Psoas muscle (tissue), 7 donors: ENCODE measurements at regions not wholly inside any gene's neighbourhood (a gene's known extent, or its start where the extent isn't known, plus 50 kb on each side); places are given as distances from the start of the nearest gene placed in this dataset.

ENCODE experiments used
- ATAC-seq, 4 donors: fragments of 200-7000 bp; cut with Tn5 transposase; one replicate each; pipeline ENCODE4 v1.9.1; 2020; ENCODE audit warnings: moderate library complexity in 3 of 4, mild to moderate bottlenecking in 2 of 4
- DNase-seq, 2 donors: peaks; one replicate each; pipeline ENCODE4 v3.0.0-alpha.2; 2020
- H3K27ac ChIP-seq: fragments of 200-600 bp; one replicate; pipeline ENCODE4 v1.8.0; 2022
- H3K27me3 ChIP-seq, 3 donors: fragments of 200-600 bp in 1 of 3; one replicate each; pipeline versions ENCODE4 v1.6.1 to v1.8.0; 2013 to 2022; ENCODE audit warnings: low read length in 2 of 3, mild to moderate bottlenecking in 2 of 3, moderate library complexity in 1 of 3; ENCODE audit not compliant: insufficient read depth in 3 of 3
- H3K36me3 ChIP-seq, 2 donors: fragments of 200-600 bp in 1 of 2; one replicate each; pipeline versions ENCODE4 v1.6.1 to v1.8.0; 2013 to 2022; ENCODE audit warnings: low read depth in 1 of 2, mild to moderate bottlenecking in 1 of 2, moderate library complexity in 1 of 2; ENCODE audit not compliant: insufficient read depth in 1 of 2
- H3K4me1 ChIP-seq: fragments of 200-600 bp; one replicate; pipeline ENCODE4 v1.8.0; 2022
- H3K4me3 ChIP-seq: fragments of 200-600 bp; one replicate; pipeline ENCODE4 v1.8.0; 2022; ENCODE audit warnings: mild to moderate bottlenecking
- H3K9me3 ChIP-seq: fragments of 200-600 bp; one replicate; pipeline ENCODE4 v1.8.0; 2022
- WGBS, 3 donors: extraction: QIAGEN DNeasy Blood & Tissue Kit; methylation state at CpG; one replicate each; pipeline versions ENCODE4 v1.1.6 to v1.1.7; 2013; 5-methylcytosine and 5-hydroxymethylcytosine counted together
- intact Hi-C, 2 donors: fragments of 100-400 bp; cut with DNase I; formaldehyde crosslinking; loops; one replicate each; pipeline versions ENCODE4 v1.11.0 to v1.14.2; 2022
- TF ChIP-seq, protein P1 (sequence below): fragments of 200-600 bp; IDR thresholded peaks from one replicate; pipeline ENCODE4 v1.8.0; 2022; ENCODE audit warnings: antibody characterized with exemption
- donor health status: healthy with polysubstance abuse.
- donor health status: DM: no; HTN: no; CAD: no; lungs with moderate emphysema.
- donor health status: Bipolar disorder and iron deficiency.
- donor health status: healthy.
- donor health status: DM: yes; HTN: yes; CAD: no.
- donor health status: DM: no; HTN: no; CAD: no.
- donor health status: DM: yes; HTN: yes; CAD: no.

- intact Hi-C loops = no loop called here
- ATAC-seq = no peak
- no peaks in the 10 kb centered on the region for H3K27me3 ChIP-seq
- H3K27ac ChIP-seq = no peak overlapping the region
- H3K4me3 ChIP-seq = no peak overlapping the region
- TF ChIP-seq, protein P1, sequence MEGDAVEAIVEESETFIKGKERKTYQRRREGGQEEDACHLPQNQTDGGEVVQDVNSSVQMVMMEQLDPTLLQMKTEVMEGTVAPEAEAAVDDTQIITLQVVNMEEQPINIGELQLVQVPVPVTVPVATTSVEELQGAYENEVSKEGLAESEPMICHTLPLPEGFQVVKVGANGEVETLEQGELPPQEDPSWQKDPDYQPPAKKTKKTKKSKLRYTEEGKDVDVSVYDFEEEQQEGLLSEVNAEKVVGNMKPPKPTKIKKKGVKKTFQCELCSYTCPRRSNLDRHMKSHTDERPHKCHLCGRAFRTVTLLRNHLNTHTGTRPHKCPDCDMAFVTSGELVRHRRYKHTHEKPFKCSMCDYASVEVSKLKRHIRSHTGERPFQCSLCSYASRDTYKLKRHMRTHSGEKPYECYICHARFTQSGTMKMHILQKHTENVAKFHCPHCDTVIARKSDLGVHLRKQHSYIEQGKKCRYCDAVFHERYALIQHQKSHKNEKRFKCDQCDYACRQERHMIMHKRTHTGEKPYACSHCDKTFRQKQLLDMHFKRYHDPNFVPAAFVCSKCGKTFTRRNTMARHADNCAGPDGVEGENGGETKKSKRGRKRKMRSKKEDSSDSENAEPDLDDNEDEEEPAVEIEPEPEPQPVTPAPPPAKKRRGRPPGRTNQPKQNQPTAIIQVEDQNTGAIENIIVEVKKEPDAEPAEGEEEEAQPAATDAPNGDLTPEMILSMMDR = no peak
- WGBS, 3 donors = 78 to 89% (median 84%) methylated on average over 3 of the region's 3 CpGs
- no peaks in the 10 kb centered on the region for H3K4me1 ChIP-seq
- DNase-seq = no peak
- H3K9me3 ChIP-seq = no peaks in the 10 kb centered on the region
- no peaks in the 10 kb centered on the region for H3K36me3 ChIP-seq
These were observed 553.9 kb downstream of the ZNF804A start for GRCh38 chr2:185152186-185152585.

- no peaks in the 10 kb centered on the region for H3K9me3 ChIP-seq
- no peak for DNase-seq
- intact Hi-C loops = no loop called here
- H3K27ac ChIP-seq = no peak overlapping the region
- no peak for ATAC-seq
- H3K4me1 ChIP-seq = no peaks in the 10 kb centered on the region
- no peaks in the 10 kb centered on the region for H3K36me3 ChIP-seq
- TF ChIP-seq, protein P1 = no peak
- H3K4me3 ChIP-seq = no peak overlapping the region
- 81 to 95% (median 89%) methylated on average over 2 of the region's 2 CpGs for WGBS, 3 donors
- no peaks in the 10 kb centered on the region for H3K27me3 ChIP-seq
These were observed 563.4 kb downstream of the ZNF804A start for GRCh38 chr2:185161701-185162100.

DNA sequence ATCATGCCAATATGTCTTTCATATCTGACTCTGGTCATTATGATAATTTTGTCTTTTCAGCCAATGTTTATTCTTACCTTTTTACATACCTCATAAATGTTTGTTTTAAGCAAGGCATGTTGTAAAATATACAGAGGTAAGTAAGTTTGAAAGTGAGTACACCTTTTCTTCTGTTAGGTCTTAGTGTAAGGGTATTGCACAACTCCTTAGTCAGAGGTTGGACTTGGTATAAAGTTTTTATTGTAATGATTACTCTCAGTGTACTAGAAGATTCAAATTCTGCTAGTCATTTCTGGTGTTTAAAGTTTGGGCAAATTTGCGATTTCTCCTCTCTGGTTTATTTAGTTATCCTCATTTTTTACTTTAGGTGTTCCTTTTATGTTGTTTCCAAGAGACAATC is 564.3 kb upstream of the FSIP2 start:
- Histone ChIP-seq H3K4me3 (no peak overlapping the region), H3K27me3 (no peaks in the 10 kb centered on the region), H3K27ac (no peak overlapping the region), H3K4me1 (no peaks in the 10 kb centered on the region), H3K36me3 (no peaks in the 10 kb centered on the region), H3K9me3 (no peaks in the 10 kb centered on the region)
- ATAC-seq = no peak
- WGBS, 3 donors = 86 to 97% (median 91%) methylated on average over 1 of the region's 1 CpG
- DNase-seq = no peak
- TF ChIP-seq, protein P1 = no peak
- intact Hi-C loops = no loop called here

DNA sequence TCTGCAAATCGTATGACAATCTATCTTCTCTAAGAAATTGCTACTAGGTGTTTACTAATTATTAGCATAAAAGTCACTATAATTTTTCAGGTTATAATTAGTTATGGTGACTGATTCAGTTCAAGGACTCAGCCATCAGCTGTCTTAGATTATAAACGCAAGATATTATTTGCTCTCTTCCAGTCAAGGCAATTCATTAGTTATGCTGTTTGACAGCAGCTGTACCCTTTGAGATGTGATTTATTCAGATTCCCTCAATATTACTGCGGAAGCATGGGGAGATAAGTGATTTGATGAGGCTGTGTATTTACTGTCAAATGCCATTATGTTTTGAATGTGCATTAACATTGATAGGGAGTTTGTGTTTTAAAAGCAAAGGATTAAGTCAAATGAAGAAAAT is 558.9 kb upstream of the FSIP2 start:
- H3K27ac ChIP-seq = no peak overlapping the region
- intact Hi-C loops = no loop called here
- ATAC-seq (no peak), DNase-seq (no peak)
- TF ChIP-seq, protein P1 = no peak
- no peaks in the 10 kb centered on the region for H3K4me1 ChIP-seq
- WGBS, 3 donors = 23 to 37% (median 29%) methylated on average over 3 of the region's 3 CpGs
- no peaks in the 10 kb centered on the region for H3K27me3 ChIP-seq
- H3K9me3 ChIP-seq = no peaks in the 10 kb centered on the region
- H3K4me3 ChIP-seq = no peak overlapping the region
- no peaks in the 10 kb centered on the region for H3K36me3 ChIP-seq

GRCh38 chr2:185181901-185182300 is 556.7 kb upstream of the FSIP2 start:
- no peaks in the 10 kb centered on the region for H3K4me1 ChIP-seq
- intact Hi-C loops = no loop called here
- WGBS, 3 donors = 75 to 85% (median 76%) methylated on average over 3 of the region's 3 CpGs
- H3K27me3 ChIP-seq = no peaks in the 10 kb centered on the region
- H3K27ac ChIP-seq = no peak overlapping the region
- TF ChIP-seq, protein P1 = no peak
- H3K4me3 ChIP-seq = no peak overlapping the region
- DNase-seq (no peak), ATAC-seq (no peak)
- H3K36me3 ChIP-seq = no peaks in the 10 kb centered on the region
- no peaks in the 10 kb centered on the region for H3K9me3 ChIP-seq
